ENCODE measurements at regions not wholly inside any gene's neighbourhood (a gene's known extent, or its start where the extent isn't known, plus 50 kb on each side); places are given as distances from the start of the nearest gene placed in this dataset.

- DNase-seq, result no peak
Observed at GRCh38 chr7:113446791-113447190, 328.4 kb upstream of the SMIM30 start.

- no peak for DNase-seq
Observed at GRCh38 chr7:113446391-113446790, 328.0 kb upstream of the SMIM30 start.

- DNase-seq, result no peak
Observed at GRCh38 chr7:113444261-113444660, 325.9 kb upstream of the SMIM30 start.

- no peak for DNase-seq
Observed at GRCh38 chr7:113440173-113440572, 321.8 kb upstream of the SMIM30 start.

GRCh38 chr7:113431406-113431805 lies 313.1 kb upstream of the SMIM30 start:
- DNase-seq, result no peak

- no peak for DNase-seq
Observed at GRCh38 chr7:113424185-113424817, 305.9 kb upstream of the SMIM30 start.

- peak; percentile 73 for DNase-seq
Observed at GRCh38 chr7:113421696-113422330, 303.5 kb upstream of the SMIM30 start.

GRCh38 chr7:113414401-113415035 lies 296.2 kb upstream of the SMIM30 start:
- DNase-seq, result no peak

- no peak for DNase-seq
Observed at GRCh38 chr7:113412410-113412809, 294.1 kb upstream of the SMIM30 start.

GRCh38 chr7:113410796-113411195 lies 292.4 kb upstream of the SMIM30 start:
- no peak for DNase-seq

GRCh38 chr7:113408999-113409398 lies 290.6 kb upstream of the SMIM30 start:
- no peak for DNase-seq

GRCh38 chr7:113405296-113406056 lies 287.1 kb upstream of the SMIM30 start:
- DNase-seq, result no peak

GRCh38 chr7:113404245-113404644 lies 285.9 kb upstream of the SMIM30 start:
- DNase-seq, result no peak

- no peak for DNase-seq
Observed at GRCh38 chr7:113402482-113402881, 284.1 kb upstream of the SMIM30 start.

GRCh38 chr7:113402005-113402404 lies 283.7 kb upstream of the SMIM30 start:
- DNase-seq, result no peak

GRCh38 chr7:113394856-113395255 lies 276.5 kb upstream of the SMIM30 start:
- DNase-seq, result no peak

GRCh38 chr7:113392841-113393540 lies 274.6 kb upstream of the SMIM30 start:
- DNase-seq, result no peak

- DNase-seq, result no peak
Observed at GRCh38 chr7:113392421-113392820, 274.1 kb upstream of the SMIM30 start.

GRCh38 chr7:113389112-113389646 lies 270.8 kb upstream of the SMIM30 start:
- no peak for DNase-seq

GRCh38 chr7:113383638-113384037 lies 265.3 kb upstream of the SMIM30 start:
- DNase-seq, result no peak

GRCh38 chr7:113379746-113380145 lies 261.4 kb upstream of the SMIM30 start:
- no peak for DNase-seq

- no peak for DNase-seq
Observed at GRCh38 chr7:113374955-113375354, 256.6 kb upstream of the SMIM30 start.

GRCh38 chr7:113373863-113374262 lies 255.5 kb upstream of the SMIM30 start:
- no peak for DNase-seq
